ENCODE measurements at regions not wholly inside any gene's neighbourhood (a gene's known extent, or its start where the extent isn't known, plus 50 kb on each side); places are given as distances from the start of the nearest gene placed in this dataset.

DNA sequence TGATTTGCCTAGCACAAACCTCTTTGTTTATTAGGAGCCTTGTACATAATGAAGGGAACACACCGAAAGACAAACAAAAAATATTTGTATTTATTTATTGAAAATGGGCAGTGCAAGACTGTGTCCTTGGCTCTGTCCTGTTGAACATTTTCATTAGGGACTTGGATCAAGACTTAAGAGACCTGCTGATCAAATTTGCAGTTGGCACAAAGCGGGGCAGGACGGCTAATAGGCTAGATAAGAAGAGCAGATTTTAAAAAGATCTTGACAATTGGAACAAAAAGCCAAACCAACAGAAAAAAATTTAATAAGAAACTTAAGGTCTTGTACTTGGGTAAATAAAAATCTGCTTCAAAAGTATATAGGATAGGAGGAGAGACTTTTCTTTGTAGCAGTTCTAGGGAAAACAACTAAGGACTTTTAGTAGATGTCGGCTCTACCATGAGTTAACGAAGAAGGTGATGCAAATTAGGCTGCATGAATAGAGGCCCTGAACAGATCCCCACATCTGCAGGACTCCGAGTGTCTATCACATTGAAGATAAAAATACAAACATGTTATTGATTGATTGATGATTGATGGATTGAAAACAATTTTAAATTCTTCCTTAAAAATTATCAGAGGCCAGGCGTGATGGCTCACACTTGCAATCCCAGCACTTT is 124.1 kb upstream of the SPACA1 start:
- H3K36me3 Mint-ChIP-seq (ENCODE audit: low read depth) = no peaks in the 10 kb centered on the region
- H3K27ac Mint-ChIP-seq = no peak overlapping the region
- H3K4me3 Mint-ChIP-seq = no peak overlapping the region
- peaks cover 7% of the 10 kb centered on the region for H3K4me1 Mint-ChIP-seq (ENCODE audit: low read depth)
- peaks cover 23% of the 10 kb centered on the region for H3K27me3 Mint-ChIP-seq (ENCODE audit: low read depth)
- no peaks in the 10 kb centered on the region for H3K9me3 Mint-ChIP-seq

DNA sequence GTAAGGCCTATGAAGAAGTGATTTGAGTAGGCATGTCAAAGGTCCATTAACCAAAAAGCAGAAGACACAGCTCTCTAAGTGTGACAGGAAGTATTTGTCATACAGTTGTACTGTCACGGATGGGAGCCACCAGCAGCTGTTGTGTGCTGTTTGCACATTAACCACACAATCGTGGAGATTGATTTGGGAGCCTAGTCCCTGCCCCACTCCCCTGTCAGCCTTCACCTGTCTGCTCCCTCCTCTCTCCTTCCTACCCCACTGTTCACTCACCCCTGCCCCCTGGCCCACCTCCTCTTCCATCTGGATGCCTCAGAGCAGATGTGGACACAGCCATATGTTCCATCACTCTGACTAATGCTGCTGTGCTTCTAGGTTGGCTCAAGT is 124.7 kb upstream of the SPACA1 start:
- no peak overlapping the region for H3K27ac Mint-ChIP-seq
- H3K9me3 Mint-ChIP-seq = no peaks in the 10 kb centered on the region
- peaks cover 7% of the 10 kb centered on the region for H3K4me1 Mint-ChIP-seq (ENCODE audit: low read depth)
- peaks cover 23% of the 10 kb centered on the region for H3K27me3 Mint-ChIP-seq (ENCODE audit: low read depth)
- H3K4me3 Mint-ChIP-seq = no peak overlapping the region
- H3K36me3 Mint-ChIP-seq (ENCODE audit: low read depth) = no peaks in the 10 kb centered on the region

DNA sequence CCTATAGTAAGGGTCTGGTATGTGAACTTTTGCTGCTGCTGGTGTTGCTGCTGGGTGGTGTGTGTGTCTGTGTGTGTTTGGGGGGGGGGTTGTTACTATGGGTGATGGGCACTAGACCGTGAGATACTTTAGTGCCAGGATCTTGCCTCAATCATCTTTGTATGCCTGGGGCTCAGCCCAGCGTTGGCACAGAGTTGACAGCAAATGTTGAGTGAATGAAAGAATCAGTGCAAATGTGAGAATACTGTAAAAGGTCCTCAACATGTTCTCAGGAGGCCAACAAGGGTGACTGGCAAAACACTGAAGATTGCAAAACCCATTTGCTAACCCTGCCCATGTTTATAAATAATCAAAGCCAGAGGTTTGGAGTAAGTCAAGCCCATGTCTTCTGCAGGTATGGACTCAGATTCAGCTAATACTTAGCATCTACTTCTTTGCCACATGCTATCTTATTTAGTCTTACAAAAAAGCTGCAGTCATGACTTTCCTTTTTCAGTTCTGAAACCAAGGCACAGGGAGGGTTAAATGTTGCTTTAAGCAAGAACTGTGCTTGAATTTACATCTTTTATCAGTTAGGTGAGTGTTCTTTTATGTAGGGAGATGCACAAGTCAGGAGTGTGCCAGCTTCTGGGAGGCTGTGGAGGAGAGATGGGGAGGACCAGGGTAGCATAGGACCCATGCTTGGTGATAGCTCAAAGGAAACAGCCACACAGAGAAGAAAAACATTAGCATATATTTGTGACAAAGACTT is 125.3 kb upstream of the SPACA1 start:
- Mint-ChIP-seq H3K4me1 (ENCODE audit: low read depth) (peaks cover 7% of the 10 kb centered on the region), H3K4me3 (no peak overlapping the region), H3K9me3 (no peaks in the 10 kb centered on the region), H3K27me3 (ENCODE audit: low read depth) (peaks cover 23% of the 10 kb centered on the region), H3K36me3 (ENCODE audit: low read depth) (no peaks in the 10 kb centered on the region), H3K27ac (no peak overlapping the region)

DNA sequence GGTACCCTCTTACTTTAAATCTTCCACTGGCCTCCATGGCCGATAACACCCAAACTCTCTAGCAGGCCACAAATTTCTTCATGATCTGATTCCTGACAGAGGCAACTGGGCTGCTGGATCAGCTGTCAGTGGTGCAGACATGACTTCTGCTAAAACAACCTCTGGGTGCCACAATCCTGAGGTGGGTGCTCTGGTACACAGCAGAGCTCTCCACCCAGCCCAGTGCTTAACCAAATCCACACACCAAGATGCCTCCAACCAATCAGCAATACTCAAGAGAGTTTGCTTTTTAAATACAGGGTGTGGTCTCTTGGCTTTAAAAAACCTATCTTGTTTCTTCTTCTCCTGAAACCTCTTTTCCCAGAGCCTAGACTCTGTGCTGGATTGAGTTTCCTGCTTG is 126.6 kb upstream of the SPACA1 start:
- Mint-ChIP-seq H3K4me1 (ENCODE audit: low read depth) (peaks cover 7% of the 10 kb centered on the region), H3K36me3 (ENCODE audit: low read depth) (no peaks in the 10 kb centered on the region), H3K27me3 (ENCODE audit: low read depth) (peaks cover 23% of the 10 kb centered on the region), H3K4me3 (no peak overlapping the region), H3K27ac (no peak overlapping the region), H3K9me3 (no peaks in the 10 kb centered on the region)

DNA sequence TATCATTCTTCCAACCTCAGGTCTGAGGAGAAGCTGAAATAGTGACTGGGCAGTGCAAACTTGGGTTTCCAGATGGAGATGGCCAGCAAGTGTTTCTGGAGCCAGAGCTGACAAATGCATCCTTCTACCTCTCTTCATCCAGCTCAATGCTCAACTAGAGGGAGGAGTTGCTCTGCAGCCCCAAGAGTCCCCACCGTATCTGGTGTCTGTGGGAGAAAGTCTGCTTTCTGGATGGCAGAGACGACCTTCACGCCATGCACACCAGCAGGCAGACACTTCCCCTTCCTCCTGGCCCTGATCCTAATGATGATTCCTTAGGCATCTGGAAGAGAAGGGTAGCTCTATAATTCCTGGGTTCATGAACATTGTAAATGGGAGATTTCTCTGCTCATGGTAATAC is 127.4 kb upstream of the SPACA1 start:
- Mint-ChIP-seq H3K4me1 (ENCODE audit: low read depth) (peaks cover 6% of the 10 kb centered on the region), H3K27me3 (ENCODE audit: low read depth) (peaks cover 23% of the 10 kb centered on the region), H3K27ac (no peak overlapping the region), H3K9me3 (no peaks in the 10 kb centered on the region), H3K36me3 (ENCODE audit: low read depth) (no peaks in the 10 kb centered on the region), H3K4me3 (no peak overlapping the region)

DNA sequence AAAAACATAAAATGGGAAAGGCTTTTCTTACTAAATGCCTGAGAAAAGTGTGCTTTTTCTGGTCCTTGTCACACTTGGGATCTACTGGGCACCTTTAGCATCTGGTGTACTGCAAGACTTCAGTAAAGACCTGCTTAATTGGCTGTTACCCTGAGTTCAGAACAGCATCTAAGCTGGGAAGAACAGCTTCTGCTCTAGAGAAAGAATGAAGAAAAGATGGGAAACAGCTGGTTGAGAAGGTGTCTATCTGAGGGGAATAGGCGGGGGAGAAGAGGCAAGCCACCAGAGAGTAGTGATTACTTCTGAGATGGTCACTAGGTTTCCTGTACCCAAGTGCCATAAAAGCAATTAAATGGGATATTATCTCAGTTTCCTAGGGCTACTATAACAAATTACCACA is 128.2 kb upstream of the SPACA1 start:
- Mint-ChIP-seq H3K27me3 (ENCODE audit: low read depth) (peaks cover 23% of the 10 kb centered on the region), H3K9me3 (no peaks in the 10 kb centered on the region), H3K27ac (no peak overlapping the region), H3K36me3 (ENCODE audit: low read depth) (no peaks in the 10 kb centered on the region), H3K4me3 (no peak overlapping the region), H3K4me1 (ENCODE audit: low read depth) (peaks cover 11% of the 10 kb centered on the region)

DNA sequence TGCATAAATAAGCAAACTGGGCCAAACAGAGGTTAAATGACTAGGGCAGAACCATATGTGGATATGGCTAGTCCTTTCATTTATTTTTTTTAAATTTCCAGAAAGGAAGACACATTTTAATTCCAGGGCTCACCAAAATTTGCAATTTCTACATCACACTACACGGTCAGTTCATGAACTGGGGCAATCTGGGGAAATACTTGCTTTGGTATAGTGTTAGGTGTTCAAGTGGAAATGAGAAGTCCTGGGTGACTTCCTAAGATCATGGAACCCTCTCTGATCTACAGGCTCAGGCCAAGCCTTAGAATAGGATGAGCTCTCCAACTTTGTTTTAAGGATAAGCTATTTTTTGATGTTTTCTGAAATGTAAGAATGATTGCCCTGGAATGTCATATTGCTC is 128.6 kb upstream of the SPACA1 start:
- Mint-ChIP-seq H3K27ac (no peak overlapping the region), H3K36me3 (ENCODE audit: low read depth) (no peaks in the 10 kb centered on the region), H3K4me1 (ENCODE audit: low read depth) (peaks cover 11% of the 10 kb centered on the region), H3K9me3 (no peaks in the 10 kb centered on the region), H3K27me3 (ENCODE audit: low read depth) (peaks cover 23% of the 10 kb centered on the region), H3K4me3 (no peak overlapping the region)

DNA sequence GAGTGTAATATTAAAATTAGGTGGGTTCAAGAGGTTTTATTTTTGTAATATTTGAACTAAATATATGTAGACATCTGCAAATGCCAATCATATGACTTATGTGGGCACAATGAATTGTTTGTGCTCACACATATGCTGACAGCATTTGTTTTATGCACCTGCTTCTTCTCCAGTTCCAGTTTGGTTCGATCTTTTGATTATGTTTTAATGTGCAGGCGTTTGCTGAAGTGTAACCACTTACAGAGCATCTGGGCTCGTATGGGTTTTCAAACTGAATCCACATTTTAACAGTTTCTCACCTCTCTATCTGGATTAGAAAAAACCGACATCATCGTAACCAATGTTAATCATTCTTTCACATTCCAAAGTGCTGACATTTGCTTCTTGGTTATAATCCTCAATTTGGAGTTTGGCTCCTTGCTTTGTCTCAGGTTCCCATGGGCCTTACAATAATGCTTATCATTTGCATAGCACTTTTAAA is 129.1 kb upstream of the SPACA1 start:
- Mint-ChIP-seq H3K36me3 (ENCODE audit: low read depth) (no peaks in the 10 kb centered on the region), H3K4me1 (ENCODE audit: low read depth) (peaks cover 11% of the 10 kb centered on the region), H3K4me3 (no peak overlapping the region), H3K9me3 (no peaks in the 10 kb centered on the region), H3K27ac (no peak overlapping the region), H3K27me3 (ENCODE audit: low read depth) (peaks cover 23% of the 10 kb centered on the region)

DNA sequence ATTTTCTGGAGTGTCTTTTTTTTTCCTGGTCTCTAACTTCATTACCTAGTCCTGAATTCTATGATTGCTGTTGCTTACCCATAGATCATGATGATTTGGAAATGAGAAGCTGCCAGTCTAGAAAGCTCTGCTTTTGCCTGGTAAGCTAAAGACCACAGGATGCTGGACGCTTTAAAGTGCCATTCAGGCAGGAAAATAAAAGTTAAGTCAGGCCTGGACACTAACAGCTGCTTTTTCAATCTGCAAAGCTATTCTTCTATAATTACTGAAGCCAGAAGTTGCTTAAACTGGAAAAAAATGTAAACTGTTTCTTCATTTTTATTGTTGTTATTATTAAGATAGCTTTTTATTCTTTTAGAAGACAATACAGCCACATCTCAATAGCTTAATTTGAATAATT is 129.8 kb upstream of the SPACA1 start:
- Mint-ChIP-seq H3K4me3 (no peak overlapping the region), H3K4me1 (ENCODE audit: low read depth) (peaks cover 8% of the 10 kb centered on the region), H3K9me3 (no peaks in the 10 kb centered on the region), H3K27ac (no peak overlapping the region), H3K36me3 (ENCODE audit: low read depth) (no peaks in the 10 kb centered on the region), H3K27me3 (ENCODE audit: low read depth) (peaks cover 23% of the 10 kb centered on the region)

DNA sequence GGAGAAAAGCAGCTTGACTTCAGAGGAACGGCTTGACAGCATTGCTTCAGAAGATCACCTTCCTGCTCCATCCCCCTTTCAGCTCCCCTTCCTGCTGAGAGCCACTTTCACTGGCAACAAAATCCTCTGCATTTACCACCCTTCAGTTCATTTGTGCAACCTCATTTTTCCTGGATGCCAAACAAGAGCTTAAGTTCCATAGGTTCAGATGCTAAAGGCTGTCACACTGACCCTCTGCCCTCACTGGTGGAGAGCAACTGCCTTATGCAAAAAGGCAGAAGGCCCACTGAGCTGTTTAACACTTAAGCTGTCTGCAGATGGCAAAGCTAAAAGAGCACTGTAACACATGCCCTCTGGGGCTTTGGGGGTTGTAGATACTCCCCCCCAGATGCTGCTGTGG is 131.2 kb upstream of the SPACA1 start:
- Mint-ChIP-seq H3K36me3 (ENCODE audit: low read depth) (no peaks in the 10 kb centered on the region), H3K27ac (no peak overlapping the region), H3K4me1 (ENCODE audit: low read depth) (peaks cover 5% of the 10 kb centered on the region), H3K4me3 (no peak overlapping the region), H3K27me3 (ENCODE audit: low read depth) (peaks cover 23% of the 10 kb centered on the region), H3K9me3 (no peaks in the 10 kb centered on the region)

DNA sequence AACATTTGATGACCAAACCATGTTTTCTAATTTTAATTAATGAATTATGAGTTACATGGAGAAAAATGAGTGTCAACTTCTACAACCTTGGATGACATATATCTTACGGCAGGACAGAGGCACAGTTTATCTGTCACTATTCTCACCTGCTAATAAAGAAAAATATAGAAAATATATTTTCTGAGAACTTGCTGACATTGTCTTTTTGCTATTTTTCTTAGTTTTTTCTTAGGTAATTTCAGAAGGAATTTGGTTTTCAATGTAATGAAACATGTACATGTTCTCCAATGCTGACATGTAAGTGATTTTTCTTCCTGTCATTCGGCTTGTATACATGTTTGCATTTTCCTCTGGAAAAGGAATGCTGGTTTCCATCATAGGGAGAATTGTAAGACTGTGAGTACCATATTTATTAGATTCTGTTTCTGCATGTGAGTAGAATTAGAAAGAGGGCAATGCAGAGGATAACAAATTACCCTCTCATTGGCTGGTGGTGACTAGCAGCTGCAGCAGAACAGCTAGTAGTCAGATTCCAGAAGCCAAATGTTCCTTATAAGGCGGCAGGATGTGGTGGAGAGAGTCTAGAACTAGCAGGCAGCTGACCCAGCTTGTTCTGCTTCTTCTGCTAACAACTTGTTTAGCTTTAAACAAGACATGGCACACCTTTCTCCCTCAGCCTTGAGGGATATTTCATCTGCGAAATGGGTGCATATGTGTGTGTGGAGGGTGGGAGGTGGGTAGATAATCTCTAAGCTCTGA is 132.8 kb upstream of the SPACA1 start:
- Mint-ChIP-seq H3K27me3 (ENCODE audit: low read depth) (peaks cover 19% of the 10 kb centered on the region), H3K4me3 (no peak overlapping the region), H3K27ac (no peak overlapping the region), H3K36me3 (ENCODE audit: low read depth) (no peaks in the 10 kb centered on the region), H3K9me3 (no peaks in the 10 kb centered on the region), H3K4me1 (ENCODE audit: low read depth) (peaks cover 5% of the 10 kb centered on the region)

DNA sequence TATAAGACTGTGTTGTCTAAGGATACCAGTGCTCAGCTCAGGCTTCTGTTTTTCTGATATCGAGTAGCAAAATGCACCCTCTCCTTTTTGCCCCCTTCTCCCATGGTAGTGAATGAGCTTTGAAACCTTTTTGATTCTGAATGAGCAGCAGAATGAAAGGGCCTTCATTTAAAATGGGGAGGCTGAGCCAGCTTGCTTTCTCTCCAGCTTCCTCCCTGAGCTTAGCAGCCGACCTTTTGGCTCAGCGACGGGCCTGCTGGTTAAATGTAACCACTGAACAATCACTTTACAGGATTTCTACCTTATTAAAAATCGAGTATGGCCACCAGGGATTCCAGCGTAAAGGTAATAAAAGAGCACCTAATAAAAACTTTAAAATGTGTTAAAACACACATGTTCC is 133.7 kb upstream of the SPACA1 start:
- H3K27me3 Mint-ChIP-seq (ENCODE audit: low read depth) = peaks cover 16% of the 10 kb centered on the region
- H3K36me3 Mint-ChIP-seq (ENCODE audit: low read depth) = no peaks in the 10 kb centered on the region
- no peak overlapping the region for H3K4me3 Mint-ChIP-seq
- H3K9me3 Mint-ChIP-seq = no peaks in the 10 kb centered on the region
- no peak overlapping the region for H3K27ac Mint-ChIP-seq
- H3K4me1 Mint-ChIP-seq (ENCODE audit: low read depth) = peaks cover 6% of the 10 kb centered on the region

DNA sequence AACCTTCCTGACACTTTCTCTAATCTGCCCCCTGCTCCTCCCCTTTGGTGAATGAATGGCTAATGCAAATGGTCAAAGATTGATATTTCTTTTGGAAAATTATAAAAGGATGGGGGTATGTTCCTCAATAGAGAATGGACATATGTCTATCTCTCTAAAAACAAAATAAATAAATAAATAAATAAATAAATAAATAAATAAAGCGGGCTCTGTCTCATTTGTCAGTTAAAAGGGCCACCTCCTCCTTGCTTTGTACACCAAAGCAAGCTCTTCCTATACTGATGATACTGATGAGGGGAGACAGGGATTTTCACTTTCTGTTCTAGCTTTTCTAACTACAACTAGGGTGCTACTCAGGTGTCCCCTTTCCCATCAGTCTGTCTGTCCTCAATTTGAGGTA is 135.5 kb upstream of the SPACA1 start:
- H3K4me1 Mint-ChIP-seq (ENCODE audit: low read depth) = peaks cover 21% of the 10 kb centered on the region
- peaks cover 28% of the 10 kb centered on the region for H3K27me3 Mint-ChIP-seq (ENCODE audit: low read depth)
- H3K4me3 Mint-ChIP-seq = no peak overlapping the region
- no peaks in the 10 kb centered on the region for H3K36me3 Mint-ChIP-seq (ENCODE audit: low read depth)
- H3K27ac Mint-ChIP-seq = no peak overlapping the region
- H3K9me3 Mint-ChIP-seq = no peaks in the 10 kb centered on the region

DNA sequence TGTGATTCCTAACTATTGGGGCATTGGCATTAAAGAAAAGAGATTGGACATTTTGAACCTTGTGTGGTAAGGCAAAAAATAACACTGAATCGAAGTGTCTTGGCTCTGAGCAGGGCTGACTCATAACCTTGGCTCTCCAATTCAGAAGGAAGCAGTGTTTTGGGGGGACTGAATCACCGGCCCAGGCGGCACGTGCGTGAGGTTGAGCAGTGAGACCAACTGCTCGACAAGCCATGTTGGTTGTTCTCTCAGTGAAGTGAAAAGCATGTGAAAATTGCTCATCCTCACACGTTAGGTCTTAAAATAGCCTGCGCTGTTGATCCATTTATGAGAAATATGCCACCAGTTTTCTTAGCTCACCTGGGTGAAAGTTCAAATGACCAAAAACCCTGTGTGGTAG is 137.8 kb upstream of the SPACA1 start:
- Mint-ChIP-seq H3K27ac (no peak overlapping the region), H3K4me3 (no peak overlapping the region), H3K36me3 (ENCODE audit: low read depth) (no peaks in the 10 kb centered on the region), H3K4me1 (ENCODE audit: low read depth) (peaks cover 22% of the 10 kb centered on the region), H3K27me3 (ENCODE audit: low read depth) (peaks cover 44% of the 10 kb centered on the region), H3K9me3 (no peaks in the 10 kb centered on the region)

All from T-helper 1 cell treated with Interleukin-12 subunit alpha and Interleukin-12 subunit beta and Interleukin-4 antibody, amounts not matched to agents 30 μg/mL and 1 μg/mL, for 36 hours (primary cell).